HepG2 (cell line): ENCODE measurements at regions not wholly inside any gene's neighbourhood (a gene's known extent, or its start where the extent isn't known, plus 50 kb on each side); places are given as distances from the start of the nearest gene placed in this dataset.

ENCODE experiments used
- ATAC-seq: fragments of 200-7000 bp; cut with Tn5 transposase; 3 replicates; pipeline ENCODE4 v1.9.1; 2020; ENCODE audit warnings: mild to moderate bottlenecking, moderate library complexity
- BruUV-seq: library from RNA; stranded (reverse); fragments of 400-500 nt; replicated peaks from 2 replicates; lab custom pipeline; 2021; lab: Mats Ljungman, UMichigan
- CTCF ChIA-PET: fragments of 300-600 bp; formaldehyde crosslinking; extraction: SDS; loops from one replicate; lab custom pipeline; 2021; ENCODE audit warnings: low total read pairs, inconsistent platforms, low intra/inter-chr PET ratio; lab: Yijun Ruan, JAX
- POLR2A ChIA-PET: fragments of 350-600 bp; sonication (Branson Sonifier 250); formaldehyde crosslinking; loops from one replicate; lab custom pipeline; 2020; ENCODE audit warnings: antibody characterized with exemption, inconsistent platforms; lab: Yijun Ruan, JAX
- DNase-seq: peaks from one replicate; pipeline ENCODE4 v3.0.0-alpha.2; 2015; ENCODE audit warnings: low spot score
- FAIRE-seq: peaks from 3 replicates; lab custom pipeline; 2011; peaks lifted over from hg19 to GRCh38; lab: Jason Lieb, UNC
- H2AFZ ChIP-seq: one replicate; pipeline ENCODE4 v1.6.1; 2011; ENCODE audit warnings: low read length, inconsistent platforms
- H3K27ac ChIP-seq: fragments of 300-600 bp; 3 replicates; pipeline ENCODE4 v1.8.0; 2011; ENCODE audit warnings: mixed run types, mild to moderate bottlenecking, mixed read lengths, low read length, inconsistent platforms; ENCODE audit not compliant: insufficient read depth; ENCODE audit errors: extremely low read length
- H3K27me3 ChIP-seq, 2 experiments: fragments of 200-600 bp in 1 of 2; 2 replicates in 1 of 2; 3 replicates in 1 of 2; pipeline versions ENCODE4 v1.6.0 to v1.8.0; 2011; ENCODE audit warnings: low read length in 2 of 2, mild to moderate bottlenecking in 2 of 2, moderate library complexity in 2 of 2, inconsistent platforms in 1 of 2; ENCODE audit not compliant: insufficient read depth in 2 of 2, control insufficient read depth in 1 of 2
- H3K36me3 ChIP-seq, 2 experiments: fragments of 200-600 bp in 1 of 2; replicated peaks in 1 of 2; 2 replicates in 1 of 2; 3 replicates in 1 of 2; pipeline versions ENCODE4 v1.5.1 to v1.8.0; 2011; ENCODE audit warnings: low read length in 2 of 2, inconsistent platforms in 1 of 2; ENCODE audit not compliant: insufficient read depth in 2 of 2, control insufficient read depth in 1 of 2
- H3K4me1 ChIP-seq: 2 replicates; pipeline ENCODE4 v1.5.1; 2012; ENCODE audit warnings: low read length, inconsistent platforms; ENCODE audit not compliant: insufficient read depth
- H3K4me2 ChIP-seq: 2 replicates; pipeline ENCODE4 v1.6.0; 2011; ENCODE audit warnings: low read depth, low read length, inconsistent platforms
- H3K4me3 ChIP-seq, 3 experiments: fragments of 200-600 bp in 1 of 3; sonication (generic), shearing (Covaris generic) in 1 of 3; replicated peaks in 1 of 3; 2 replicates each; pipeline ENCODE4 v1.5.1; 2011 to 2016; ENCODE audit warnings: low read length in 3 of 3, inconsistent platforms in 2 of 3, low read depth in 2 of 3, mild to moderate bottlenecking in 2 of 3, control low read depth in 1 of 3, mixed read lengths in 1 of 3; ENCODE audit not compliant: insufficient read depth in 1 of 3
- H3K79me2 ChIP-seq: one replicate; pipeline ENCODE4 v1.6.1; 2011; ENCODE audit warnings: low read length, inconsistent platforms; ENCODE audit not compliant: insufficient read depth
- H3K9ac ChIP-seq: 2 replicates; pipeline ENCODE4 v1.6.0; 2011; ENCODE audit warnings: mild to moderate bottlenecking, low read depth, low read length, inconsistent platforms; ENCODE audit not compliant: insufficient read depth
- H3K9me3 ChIP-seq: 2 replicates; pipeline ENCODE4 v1.5.1; 2012; ENCODE audit warnings: mild to moderate bottlenecking, low read length
- H4K20me1 ChIP-seq: 2 replicates; pipeline ENCODE4 v1.6.0; 2011; ENCODE audit warnings: inconsistent platforms, mild to moderate bottlenecking, low read length, moderate library complexity; ENCODE audit not compliant: insufficient read depth
- ARNTL ChIP-seq: sonication (generic); formaldehyde crosslinking; IDR thresholded peaks from 2 replicates; pipeline ENCODE4 v1.4.0; 2020; ENCODE audit warnings: mild to moderate bottlenecking, missing genetic modification reagents
- BCL6 ChIP-seq: IDR thresholded peaks from 2 replicates; pipeline ENCODE4 v1.6.1; 2016; ENCODE audit warnings: missing genetic modification reagents, missing compliant biosample characterization
- CEBPZ ChIP-seq: IDR thresholded peaks from 2 replicates; pipeline ENCODE4 v1.6.1; 2012; ENCODE audit warnings: low read length, improper control_type of control experiment
- ERF ChIP-seq: IDR thresholded peaks from 2 replicates; pipeline ENCODE4 v1.6.1; 2018; ENCODE audit warnings: missing biosample characterization, missing genetic modification reagents
- GTF2F1 ChIP-seq: fragments of 150-350 bp; IDR thresholded peaks from 2 replicates; pipeline ENCODE4 v1.6.1; 2014; ENCODE audit warnings: low read length
- HMGXB4 ChIP-seq, 2 experiments: sonication (generic) in 1 of 2; formaldehyde crosslinking in 1 of 2; IDR thresholded peaks; 2 replicates each; pipeline versions ENCODE4 v1.4.0 to v1.6.1; 2018 to 2020; ENCODE audit warnings: missing genetic modification reagents in 2 of 2, borderline replicate concordance in 1 of 2, low read depth in 1 of 2, mild to moderate bottlenecking in 1 of 2, missing biosample characterization in 1 of 2
- JUND ChIP-seq: sonication (generic); formaldehyde crosslinking; IDR thresholded peaks from 2 replicates; pipeline ENCODE4 v1.8.0; 2022; ENCODE audit warnings: mild to moderate bottlenecking, missing genetic modification reagents
- KLF12 ChIP-seq: sonication (generic); formaldehyde crosslinking; IDR thresholded peaks from 2 replicates; pipeline ENCODE4 v1.4.0; 2020; ENCODE audit warnings: missing genetic modification reagents, borderline replicate concordance
- POLR2A ChIP-seq, 2 experiments: IDR thresholded peaks; 2 replicates each; pipeline ENCODE4 v1.6.1; 2011; ENCODE audit warnings: low read depth in 2 of 2, low read length in 2 of 2, mild to moderate bottlenecking in 1 of 2, moderate library complexity in 1 of 2; ENCODE audit not compliant: insufficient read depth in 1 of 2
- SMAD9 ChIP-seq: sonication (generic); formaldehyde crosslinking; IDR thresholded peaks from 2 replicates; pipeline ENCODE4 v1.5.1; 2020; ENCODE audit warnings: mild to moderate bottlenecking, missing genetic modification reagents
- TEAD2 ChIP-seq: sonication (generic); formaldehyde crosslinking; IDR thresholded peaks from 2 replicates; pipeline ENCODE4 v1.9.0; 2021; ENCODE audit warnings: missing genetic modification reagents
- ZFY ChIP-seq: sonication (generic); formaldehyde crosslinking; IDR thresholded peaks from 2 replicates; pipeline ENCODE4 v1.4.0; 2020; ENCODE audit warnings: missing genetic modification reagents
- ZNF326 ChIP-seq: sonication (generic); formaldehyde crosslinking; IDR thresholded peaks from 2 replicates; pipeline ENCODE4 v1.4.0; 2020; ENCODE audit warnings: missing genetic modification reagents, borderline replicate concordance
- ZNF414 ChIP-seq: sonication (generic); formaldehyde crosslinking; IDR thresholded peaks from 2 replicates; pipeline ENCODE4 v1.5.0; 2020; ENCODE audit warnings: missing genetic modification reagents
- ZNF484 ChIP-seq: sonication (generic); formaldehyde crosslinking; IDR thresholded peaks from 2 replicates; pipeline ENCODE4 v1.5.1; 2020; ENCODE audit warnings: mild to moderate bottlenecking, low read depth, missing genetic modification reagents, borderline replicate concordance
- ZNF496 ChIP-seq: sonication (generic); formaldehyde crosslinking; IDR thresholded peaks from 2 replicates; pipeline ENCODE4 v1.8.1; 2023; ENCODE audit warnings: mild to moderate bottlenecking, moderate library complexity, missing genetic modification reagents; ENCODE audit not compliant: insufficient replicate concordance
- ZSCAN22 ChIP-seq: sonication (generic); formaldehyde crosslinking; IDR thresholded peaks from 2 replicates; pipeline ENCODE4 v1.4.0; 2020; ENCODE audit warnings: mild to moderate bottlenecking, missing genetic modification reagents
- ZSCAN25 ChIP-seq: sonication (generic); formaldehyde crosslinking; IDR thresholded peaks from 2 replicates; pipeline ENCODE4 v1.8.0; 2022; ENCODE audit warnings: mild to moderate bottlenecking, missing genetic modification reagents
- ZUFSP ChIP-seq: sonication (generic); formaldehyde crosslinking; IDR thresholded peaks from 2 replicates; pipeline ENCODE4 v1.9.0; 2021; ENCODE audit warnings: missing genetic modification reagents, mild to moderate bottlenecking, borderline replicate concordance
- WGBS: methylation state at CpG from one replicate; pipeline ENCODE4 v1.1.6; 2017; ENCODE audit warnings: low lambda C conversion rate; 5-methylcytosine and 5-hydroxymethylcytosine counted together
- in situ Hi-C: cut with HindIII; loops from 2 replicates; pipeline ENCODE4 v1.10.0; 2017; ENCODE audit warnings: low pct_unique_long_range_greater_than_20kb; ENCODE audit not compliant: extremely low pct_ligation_motif_present
- intact Hi-C: fragments of 100-400 bp; cut with micrococcal nuclease; formaldehyde crosslinking; loops from one replicate; pipeline ENCODE4 v1.10.0; 2022; ENCODE audit not compliant: unreplicated experiment

- POLR2A ChIA-PET: no interaction called here
- CTCF ChIA-PET: no interaction called here
Observed at GRCh38 chr10:10293041-10293440, 724.6 kb upstream of the CELF2 start.

More at GRCh38 chr10:10293041-10293440, 724.6 kb upstream of the CELF2 start:
- no peak overlapping the region for H3K4me3 ChIP-seq
- 0% methylated on average over 1 of the region's 1 CpG for WGBS
- H3K27me3 ChIP-seq: no peaks in the 10 kb centered on the region
- no peak overlapping the region for H3K27ac ChIP-seq
- H3K36me3 ChIP-seq: no peaks in the 10 kb centered on the region
- peaks cover 69% of the 10 kb centered on the region for H3K9me3 ChIP-seq
- in situ Hi-C loops (no loop called here), intact Hi-C loops (no loop called here)
- no peaks in the 10 kb centered on the region for H3K4me1 ChIP-seq
- BruUV-seq: no TSS peak
- no peak overlapping the region for H2AFZ ChIP-seq
- H4K20me1 ChIP-seq: no peaks in the 10 kb centered on the region
- TF ChIP-seq KLF12 (CRISPR knock-in tag) (no peak), ZUFSP (CRISPR knock-in tag) (no peak), SMAD9 (CRISPR knock-in tag) (no peak), ZNF326 (CRISPR knock-in tag) (no peak), ERF (no peak), ZNF496 (CRISPR knock-in tag) (no peak), TEAD2 (no peak), CEBPZ (no peak), ZNF484 (no peak), BCL6 (CRISPR knock-in tag) (no peak), ZSCAN25 (CRISPR knock-in tag) (no peak), ZSCAN22 (CRISPR knock-in tag) (no peak), ARNTL (no peak), HMGXB4 (CRISPR knock-in tag; IDR thresholded peaks at IDR 0.05; ENCODE audit: borderline replicate concordance in 1 of 2, low read depth in 1 of 2) (no peak), ZNF414 (CRISPR knock-in tag) (no peak), GTF2F1 (no peak), JUND (no peak), POLR2A (IDR thresholded peaks at IDR 0.05; ENCODE audit: insufficient read depth in 1 of 2, low read depth in 2 of 2, low read length in 2 of 2) (no peak), ZFY (no peak)
- no peak overlapping the region for H3K4me2 ChIP-seq
- no peak for ATAC-seq
- no peak for FAIRE-seq
- DNase-seq: no peak
- H3K79me2 ChIP-seq: no peaks in the 10 kb centered on the region
- H3K9ac ChIP-seq: no peak overlapping the region
